ENCODE measurements at regions not wholly inside any gene's neighbourhood (a gene's known extent, or its start where the extent isn't known, plus 50 kb on each side); places are given as distances from the start of the nearest gene placed in this dataset.

- no peaks in the 10 kb centered on the region for H3K9me3 ChIP-seq (ENCODE audit: control insufficient read depth, insufficient read depth, low read length)
- peaks cover 4% of the 10 kb centered on the region; the same call in 1 of the 2 replicates for H3K4me1 ChIP-seq (ENCODE audit: insufficient read depth, low read length)
- H3K36me3 ChIP-seq (ENCODE audit: insufficient read depth, low read length), result no peaks in the 10 kb centered on the region
Observed at GRCh38 chr4:62161446-62161845, 961.3 kb downstream of the ADGRL3 start.

GRCh38 chr4:62159876-62160275 lies 959.8 kb downstream of the ADGRL3 start:
- Histone ChIP-seq H3K4me1 (ENCODE audit: insufficient read depth, low read length) (peaks cover 4% of the 10 kb centered on the region; the same call in 1 of the 2 replicates), H3K9me3 (ENCODE audit: control insufficient read depth, insufficient read depth, low read length) (no peaks in the 10 kb centered on the region), H3K9ac (ENCODE audit: low read depth, low read length) (no peak overlapping the region), H3K36me3 (ENCODE audit: insufficient read depth, low read length) (no peaks in the 10 kb centered on the region)

More at GRCh38 chr4:62161446-62161845, 961.3 kb downstream of the ADGRL3 start:
- H3K9ac ChIP-seq (ENCODE audit: low read depth, low read length), result no peak overlapping the region

GRCh38 chr4:62159306-62159705 lies 959.2 kb downstream of the ADGRL3 start:
- H3K9me3 ChIP-seq (ENCODE audit: control insufficient read depth, insufficient read depth, low read length), result no peaks in the 10 kb centered on the region
- no peak overlapping the region for H3K9ac ChIP-seq (ENCODE audit: low read depth, low read length)
- H3K36me3 ChIP-seq (ENCODE audit: insufficient read depth, low read length), result no peaks in the 10 kb centered on the region
- H3K4me1 ChIP-seq (ENCODE audit: insufficient read depth, low read length), result peaks cover 2% of the 10 kb centered on the region; the same call in 1 of the 2 replicates

- H3K4me1 ChIP-seq (ENCODE audit: insufficient read depth, low read length), result no peaks in the 10 kb centered on the region
- no peaks in the 10 kb centered on the region for H3K36me3 ChIP-seq (ENCODE audit: insufficient read depth, low read length)
Observed at GRCh38 chr4:62156205-62156604, 956.1 kb downstream of the ADGRL3 start.

GRCh38 chr4:62145276-62145675 lies 945.1 kb downstream of the ADGRL3 start:
- H3K9ac ChIP-seq (ENCODE audit: low read depth, low read length), result no peak overlapping the region
- H3K4me1 ChIP-seq (ENCODE audit: insufficient read depth, low read length), result no peaks in the 10 kb centered on the region
- H3K9me3 ChIP-seq (ENCODE audit: control insufficient read depth, insufficient read depth, low read length), result peaks cover 19% of the 10 kb centered on the region
- no peaks in the 10 kb centered on the region for H3K36me3 ChIP-seq (ENCODE audit: insufficient read depth, low read length)

More at GRCh38 chr4:62156205-62156604, 956.1 kb downstream of the ADGRL3 start:
- H3K9ac ChIP-seq (ENCODE audit: low read depth, low read length), result no peak overlapping the region
- H3K9me3 ChIP-seq (ENCODE audit: control insufficient read depth, insufficient read depth, low read length), result no peaks in the 10 kb centered on the region

GRCh38 chr4:62144431-62144830 lies 944.3 kb downstream of the ADGRL3 start:
- Histone ChIP-seq H3K9ac (ENCODE audit: low read depth, low read length) (no peak overlapping the region), H3K36me3 (ENCODE audit: insufficient read depth, low read length) (no peaks in the 10 kb centered on the region), H3K4me1 (ENCODE audit: insufficient read depth, low read length) (no peaks in the 10 kb centered on the region), H3K9me3 (ENCODE audit: control insufficient read depth, insufficient read depth, low read length) (peaks cover 19% of the 10 kb centered on the region)

GRCh38 chr4:62135565-62136156 lies 935.5 kb downstream of the ADGRL3 start:
- no peak overlapping the region for H3K9ac ChIP-seq (ENCODE audit: low read depth, low read length)
- no peaks in the 10 kb centered on the region for H3K36me3 ChIP-seq (ENCODE audit: insufficient read depth, low read length)
- no peaks in the 10 kb centered on the region for H3K9me3 ChIP-seq (ENCODE audit: control insufficient read depth, insufficient read depth, low read length)
- H3K4me1 ChIP-seq (ENCODE audit: insufficient read depth, low read length), result peaks cover 12% of the 10 kb centered on the region; the same call in 1 of the 2 replicates

- no peak overlapping the region for H3K9ac ChIP-seq (ENCODE audit: low read depth, low read length)
- H3K36me3 ChIP-seq (ENCODE audit: insufficient read depth, low read length), result no peaks in the 10 kb centered on the region
- no peaks in the 10 kb centered on the region for H3K9me3 ChIP-seq (ENCODE audit: control insufficient read depth, insufficient read depth, low read length)
- H3K4me1 ChIP-seq (ENCODE audit: insufficient read depth, low read length), result peaks cover 12% of the 10 kb centered on the region; the same call in 1 of the 2 replicates
Observed at GRCh38 chr4:62133977-62134376, 933.9 kb downstream of the ADGRL3 start.

- H3K4me1 ChIP-seq (ENCODE audit: insufficient read depth, low read length), result peaks cover 12% of the 10 kb centered on the region; the same call in 1 of the 2 replicates
- H3K9ac ChIP-seq (ENCODE audit: low read depth, low read length), result no peak overlapping the region
- no peaks in the 10 kb centered on the region for H3K36me3 ChIP-seq (ENCODE audit: insufficient read depth, low read length)
- no peaks in the 10 kb centered on the region for H3K9me3 ChIP-seq (ENCODE audit: control insufficient read depth, insufficient read depth, low read length)
Observed at GRCh38 chr4:62133101-62133897, 933.2 kb downstream of the ADGRL3 start.

- Histone ChIP-seq H3K9me3 (ENCODE audit: control insufficient read depth, insufficient read depth, low read length) (no peaks in the 10 kb centered on the region), H3K36me3 (ENCODE audit: insufficient read depth, low read length) (no peaks in the 10 kb centered on the region), H3K9ac (ENCODE audit: low read depth, low read length) (no peak overlapping the region), H3K4me1 (ENCODE audit: insufficient read depth, low read length) (0 out of 2 replicates have a peak, but pooled peaks cover 7% of the 10 kb centered on the region)
Observed at GRCh38 chr4:62131049-62131448, 930.9 kb downstream of the ADGRL3 start.

GRCh38 chr4:62130637-62131036 lies 930.5 kb downstream of the ADGRL3 start:
- H3K9ac ChIP-seq (ENCODE audit: low read depth, low read length), result no peak overlapping the region
- no peaks in the 10 kb centered on the region for H3K9me3 ChIP-seq (ENCODE audit: control insufficient read depth, insufficient read depth, low read length)
- H3K36me3 ChIP-seq (ENCODE audit: insufficient read depth, low read length), result no peaks in the 10 kb centered on the region
- H3K4me1 ChIP-seq (ENCODE audit: insufficient read depth, low read length), result 0 out of 2 replicates have a peak, but pooled peaks cover 5% of the 10 kb centered on the region

- Histone ChIP-seq H3K9ac (ENCODE audit: low read depth, low read length) (no peak overlapping the region), H3K36me3 (ENCODE audit: insufficient read depth, low read length) (no peaks in the 10 kb centered on the region), H3K9me3 (ENCODE audit: control insufficient read depth, insufficient read depth, low read length) (no peaks in the 10 kb centered on the region), H3K4me1 (ENCODE audit: insufficient read depth, low read length) (0 out of 2 replicates have a peak, but pooled peaks cover 4% of the 10 kb centered on the region)
Observed at GRCh38 chr4:62130230-62130629, 930.1 kb downstream of the ADGRL3 start.
